ENCODE measurements at regions not wholly inside any gene's neighbourhood (a gene's known extent, or its start where the extent isn't known, plus 50 kb on each side); places are given as distances from the start of the nearest gene placed in this dataset.

DNA sequence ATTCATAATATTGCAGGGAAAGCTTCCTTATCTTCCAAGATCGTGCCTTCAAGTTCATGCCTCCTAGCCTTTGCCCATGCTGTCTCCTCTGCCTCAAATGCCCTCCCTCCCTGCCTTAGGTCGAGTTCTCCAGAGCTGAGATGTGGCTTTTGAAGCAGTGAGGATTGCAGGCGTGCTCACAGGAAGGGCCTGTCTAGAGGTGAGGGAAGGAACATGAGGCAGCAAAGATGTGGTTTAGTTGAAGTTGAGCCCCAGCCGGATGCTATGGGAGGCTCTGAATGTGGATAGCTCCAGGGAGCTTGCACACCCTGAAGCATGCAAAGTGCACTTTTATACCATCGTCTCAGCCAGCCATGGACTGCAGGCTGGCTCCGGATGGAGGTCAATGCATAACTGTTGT, 754.6 kb upstream of the EEF2KMT start:
- H3K9me1 ChIP-seq (replicated peaks; ENCODE audit: control insufficient read depth, extremely low read depth, insufficient read depth, low read length), result no peaks in the 10 kb centered on the region
- H3K79me2 ChIP-seq (ENCODE audit: control insufficient read depth, insufficient read depth, low read length), result no peaks in the 10 kb centered on the region
- TF ChIP-seq JUN (IDR thresholded peaks at IDR 0.05; ENCODE audit: borderline replicate concordance, insufficient read depth, insufficient read length, low read depth), result no peak
- no peak for TF ChIP-seq POLR2A (IDR thresholded peaks at IDR 0.05; ENCODE audit: low read depth, low read length)
- dilution Hi-C loops (cut with MboI; ENCODE audit: extremely low pct_ligation_motif_present, low sequenced_read_pairs), result no loop called here
- H3K27ac ChIP-seq (ENCODE audit: insufficient read depth, low read depth, low read length), result no peak overlapping the region
- no peak overlapping the region for H3K9ac ChIP-seq (replicated peaks; ENCODE audit: extremely low read depth, insufficient read depth, low read length)
- no TSS peak for BruUV-seq (replicated peaks)
- no peak for FAIRE-seq
- no peaks in the 10 kb centered on the region for H4K20me1 ChIP-seq (replicated peaks; ENCODE audit: control insufficient read depth, extremely low read depth, insufficient read depth, low read length)
- H2AFZ ChIP-seq (ENCODE audit: low read depth, low read length), result no peak overlapping the region
- no peak overlapping the region for H3K4me2 ChIP-seq (ENCODE audit: insufficient read depth, low read length)
- no peaks in the 10 kb centered on the region for H3K27me3 ChIP-seq (ENCODE audit: control insufficient read depth in 2 of 2, insufficient read depth in 2 of 2, low read length in 2 of 2)
- ChIA-PET CTCF (no interaction called here), POLR2A (no interaction called here)
- H3K4me1 ChIP-seq (ENCODE audit: control insufficient read depth, extremely low read depth, insufficient read depth, low read length), result no peaks in the 10 kb centered on the region
- intact Hi-C loops (cut with micrococcal nuclease), result no loop called here
- no peak overlapping the region for H3K4me3 ChIP-seq (replicated peaks in 1 of 3; ENCODE audit: insufficient read depth in 1 of 3, low read depth in 1 of 3, low read length in 3 of 3)
- no peaks in the 10 kb centered on the region for H3K36me3 ChIP-seq (ENCODE audit: control insufficient read depth in 2 of 2, extremely low read depth in 1 of 2, insufficient read depth in 2 of 2, low read length in 2 of 2)
- no peak for DNase-seq (ENCODE audit: low read depth, low spot score)
- peaks cover 3% of the 10 kb centered on the region for H3K9me3 ChIP-seq (replicated peaks; ENCODE audit: control insufficient read depth, insufficient read depth, low read length)

DNA sequence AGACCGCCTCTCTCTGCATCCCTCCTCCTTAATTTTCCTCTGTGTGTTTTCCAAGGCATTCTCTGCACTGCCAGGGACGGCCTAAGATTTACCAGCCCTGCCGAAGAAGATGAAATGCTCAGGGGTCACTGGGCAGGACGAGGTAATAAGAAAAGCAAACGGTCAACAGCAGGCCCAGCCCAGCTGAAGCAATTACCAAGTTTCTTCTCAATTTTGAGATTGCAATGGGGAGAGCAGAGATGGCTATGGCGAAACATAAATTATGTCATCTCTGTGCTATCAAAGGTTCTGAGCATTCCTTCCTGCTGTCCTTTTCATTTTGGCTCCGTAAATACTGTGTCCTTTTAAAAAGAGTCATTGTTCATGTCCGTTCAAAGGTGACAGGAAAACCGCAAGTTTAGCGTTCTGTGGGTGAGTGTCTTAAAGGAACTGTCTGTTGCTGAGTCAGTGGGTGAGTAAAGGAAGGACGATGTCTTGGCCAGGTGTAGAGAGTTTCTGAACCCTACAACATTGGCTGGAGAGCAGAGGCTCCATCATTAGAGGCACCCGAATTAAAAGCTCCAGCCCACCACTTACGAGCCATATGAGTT, 753.9 kb upstream of the EEF2KMT start:
- H2AFZ ChIP-seq (ENCODE audit: low read depth, low read length), result no peak overlapping the region
- H3K4me1 ChIP-seq (ENCODE audit: control insufficient read depth, extremely low read depth, insufficient read depth, low read length), result no peaks in the 10 kb centered on the region
- DNase-seq (ENCODE audit: low read depth, low spot score) (no peak), FAIRE-seq (no peak)
- H3K9me1 ChIP-seq (replicated peaks; ENCODE audit: control insufficient read depth, extremely low read depth, insufficient read depth, low read length), result no peaks in the 10 kb centered on the region
- TF ChIP-seq, protein P1, sequence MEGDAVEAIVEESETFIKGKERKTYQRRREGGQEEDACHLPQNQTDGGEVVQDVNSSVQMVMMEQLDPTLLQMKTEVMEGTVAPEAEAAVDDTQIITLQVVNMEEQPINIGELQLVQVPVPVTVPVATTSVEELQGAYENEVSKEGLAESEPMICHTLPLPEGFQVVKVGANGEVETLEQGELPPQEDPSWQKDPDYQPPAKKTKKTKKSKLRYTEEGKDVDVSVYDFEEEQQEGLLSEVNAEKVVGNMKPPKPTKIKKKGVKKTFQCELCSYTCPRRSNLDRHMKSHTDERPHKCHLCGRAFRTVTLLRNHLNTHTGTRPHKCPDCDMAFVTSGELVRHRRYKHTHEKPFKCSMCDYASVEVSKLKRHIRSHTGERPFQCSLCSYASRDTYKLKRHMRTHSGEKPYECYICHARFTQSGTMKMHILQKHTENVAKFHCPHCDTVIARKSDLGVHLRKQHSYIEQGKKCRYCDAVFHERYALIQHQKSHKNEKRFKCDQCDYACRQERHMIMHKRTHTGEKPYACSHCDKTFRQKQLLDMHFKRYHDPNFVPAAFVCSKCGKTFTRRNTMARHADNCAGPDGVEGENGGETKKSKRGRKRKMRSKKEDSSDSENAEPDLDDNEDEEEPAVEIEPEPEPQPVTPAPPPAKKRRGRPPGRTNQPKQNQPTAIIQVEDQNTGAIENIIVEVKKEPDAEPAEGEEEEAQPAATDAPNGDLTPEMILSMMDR (IDR thresholded peaks at IDR 0.05; ENCODE audit: extremely low read depth in 1 of 2, insufficient read depth in 1 of 2, low read depth in 1 of 2, low read length in 2 of 2), result no peak
- TF ChIP-seq MYC (IDR thresholded peaks at IDR 0.05; ENCODE audit: low read depth, low read length), result no peak
- TF ChIP-seq GATA2 (IDR thresholded peaks at IDR 0.05; ENCODE audit: insufficient read depth, insufficient read length, low read depth, low read length), result no peak
- TF ChIP-seq EZH2 (IDR thresholded peaks at IDR 0.05; ENCODE audit: borderline replicate concordance, low read depth, low read length, severe bottlenecking), result no peak
- TF ChIP-seq POLR2AphosphoS5 (IDR thresholded peaks at IDR 0.05; ENCODE audit: insufficient read depth, low read depth, low read length), result no peak
- TF ChIP-seq JUN (IDR thresholded peaks at IDR 0.05; ENCODE audit: borderline replicate concordance, insufficient read depth, insufficient read length, low read depth), result no peak
- TF ChIP-seq FOS (IDR thresholded peaks at IDR 0.05; ENCODE audit: borderline replicate concordance, insufficient read depth, low read length), result no peak
- no peak for TF ChIP-seq POLR2A (IDR thresholded peaks at IDR 0.05; ENCODE audit: low read depth, low read length)
- TF ChIP-seq, protein P2, sequence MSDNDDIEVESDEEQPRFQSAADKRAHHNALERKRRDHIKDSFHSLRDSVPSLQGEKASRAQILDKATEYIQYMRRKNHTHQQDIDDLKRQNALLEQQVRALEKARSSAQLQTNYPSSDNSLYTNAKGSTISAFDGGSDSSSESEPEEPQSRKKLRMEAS (IDR thresholded peaks at IDR 0.05; ENCODE audit: insufficient read depth, insufficient read length), result no peak
- H3K79me2 ChIP-seq (ENCODE audit: control insufficient read depth, insufficient read depth, low read length), result no peaks in the 10 kb centered on the region
- dilution Hi-C loops (cut with MboI; ENCODE audit: extremely low pct_ligation_motif_present, low sequenced_read_pairs), result no loop called here
- H3K4me3 ChIP-seq (replicated peaks in 1 of 3; ENCODE audit: insufficient read depth in 1 of 3, low read depth in 1 of 3, low read length in 3 of 3), result no peak overlapping the region
- H3K9me3 ChIP-seq (replicated peaks; ENCODE audit: control insufficient read depth, insufficient read depth, low read length), result peaks cover 3% of the 10 kb centered on the region
- no peak overlapping the region for H3K9ac ChIP-seq (replicated peaks; ENCODE audit: extremely low read depth, insufficient read depth, low read length)
- no peaks in the 10 kb centered on the region for H4K20me1 ChIP-seq (replicated peaks; ENCODE audit: control insufficient read depth, extremely low read depth, insufficient read depth, low read length)
- ChIA-PET POLR2A (no interaction called here), CTCF (no interaction called here)
- no TSS peak for BruUV-seq (replicated peaks)
- no peaks in the 10 kb centered on the region for H3K27me3 ChIP-seq (ENCODE audit: control insufficient read depth in 2 of 2, insufficient read depth in 2 of 2, low read length in 2 of 2)
- no peak overlapping the region for H3K27ac ChIP-seq (ENCODE audit: insufficient read depth, low read depth, low read length)
- no peak overlapping the region for H3K4me2 ChIP-seq (ENCODE audit: insufficient read depth, low read length)
- intact Hi-C loops (cut with micrococcal nuclease), result no loop called here
- H3K36me3 ChIP-seq (ENCODE audit: control insufficient read depth in 2 of 2, extremely low read depth in 1 of 2, insufficient read depth in 2 of 2, low read length in 2 of 2), result no peaks in the 10 kb centered on the region
